Panc1 (cell line): ENCODE measurements at regions not wholly inside any gene's neighbourhood (a gene's known extent, or its start where the extent isn't known, plus 50 kb on each side); places are given as distances from the start of the nearest gene placed in this dataset.

Source experiments
- POLR2AphosphoS5 ChIP-seq: IDR thresholded peaks from 2 replicates; pipeline ENCODE4 v1.6.1; 2012; ENCODE audit warnings: mild to moderate bottlenecking, low read depth, low read length, moderate library complexity
- REST ChIP-seq, 2 experiments: IDR thresholded peaks; 2 replicates each; pipeline ENCODE4 v1.6.1; 2011 to 2012; ENCODE audit warnings: low read depth in 2 of 2, control low read depth in 1 of 2, low read length in 1 of 2, mild to moderate bottlenecking in 1 of 2, moderate library complexity in 1 of 2; ENCODE audit not compliant: insufficient read depth in 1 of 2

- no peak for TF ChIP-seq POLR2AphosphoS5
- TF ChIP-seq REST (IDR thresholded peaks at IDR 0.05; ENCODE audit: insufficient read depth in 1 of 2, low read depth in 2 of 2, low read length in 1 of 2) = no peak
These were observed 146.4 kb downstream of the PALM2AKAP2 start for GRCh38 chr9:109926421-109926869.
